ENCODE measurements at regions not wholly inside any gene's neighbourhood (a gene's known extent, or its start where the extent isn't known, plus 50 kb on each side); places are given as distances from the start of the nearest gene placed in this dataset.
"Not testable (repeated sequence)": the region's sequence is repeated elsewhere in the genome, so short reads cannot be mapped to it uniquely, and the experiment has no call there.

GRCh38 chr13:22940090-22940710 is 240.6 kb upstream of the SGCG start:
- Histone ChIP-seq H3K4me2 (ENCODE audit: low read length) (no peak overlapping the region), H3K36me3 (ENCODE audit: control insufficient read depth in 1 of 2, insufficient read depth in 2 of 2, low read length in 2 of 2) (no peaks in the 10 kb centered on the region), H2AFZ (ENCODE audit: low read depth, low read length, poor library complexity, severe bottlenecking) (no peak overlapping the region), H3K9ac (ENCODE audit: low read length) (no peak overlapping the region), H3K4me1 (ENCODE audit: control insufficient read depth in 1 of 2, insufficient read depth in 2 of 2, low read length in 2 of 2) (no peaks in the 10 kb centered on the region), H3K9me2 (ENCODE audit: insufficient read depth) (no peaks in the 10 kb centered on the region), H4K20me1 (ENCODE audit: insufficient read depth) (no peaks in the 10 kb centered on the region), H3K27me3 (ENCODE audit: insufficient read depth, low read length) (no peaks in the 10 kb centered on the region), H3K4me3 (replicated peaks in 1 of 2; ENCODE audit: low read depth in 1 of 2, low read length in 2 of 2) (no peak overlapping the region), H3K79me2 (ENCODE audit: insufficient read depth, low read length) (no peaks in the 10 kb centered on the region), H3K9me3 (ENCODE audit: control insufficient read depth in 1 of 2, insufficient read depth in 1 of 2, low read depth in 1 of 2, low read length in 2 of 2) (no peaks in the 10 kb centered on the region), H3K27ac (ENCODE audit: low read depth, low read length) (no peak overlapping the region)
- intact Hi-C loops (cut with micrococcal nuclease): loop anchor here (5.0 to 10.0 kb wide), 3 partner anchors 85 to 377 kb away; no protein-coding TSS in a partner anchor
- TF ChIP-seq ATF3 (IDR thresholded peaks at IDR 0.05) (no peak), SP1 (IDR thresholded peaks at IDR 0.05; ENCODE audit: low read depth) (no peak), CEBPB (IDR thresholded peaks at IDR 0.05; ENCODE audit: low read depth) (no peak)
- ChIA-PET POLR2A (no interaction called here), RAD21 (ENCODE audit: low non-redundant PET in 1 of 2, low total read pairs in 2 of 2, uncharacterized antibody in 2 of 2, unreplicated experiment in 2 of 2) (no interaction called here), CTCF (no interaction called here)
- no TSS peak for BruUV-seq (replicated peaks)
- no peak for DNase-seq (ENCODE audit: low read depth, low spot score)
- ATAC-seq: no peak

- Histone ChIP-seq H3K4me1 (ENCODE audit: control insufficient read depth in 1 of 2, insufficient read depth in 2 of 2, low read length in 2 of 2) (no peaks in the 10 kb centered on the region), H3K79me2 (ENCODE audit: insufficient read depth, low read length) (no peaks in the 10 kb centered on the region), H3K27me3 (ENCODE audit: insufficient read depth, low read length) (no peaks in the 10 kb centered on the region), H3K4me2 (ENCODE audit: low read length) (no peak overlapping the region), H3K4me3 (replicated peaks in 1 of 2; ENCODE audit: low read depth in 1 of 2, low read length in 2 of 2) (no peak overlapping the region), H3K36me3 (ENCODE audit: control insufficient read depth in 1 of 2, insufficient read depth in 2 of 2, low read length in 2 of 2) (no peaks in the 10 kb centered on the region), H2AFZ (ENCODE audit: low read depth, low read length, poor library complexity, severe bottlenecking) (no peak overlapping the region), H3K9ac (ENCODE audit: low read length) (no peak overlapping the region), H3K9me2 (ENCODE audit: insufficient read depth) (no peaks in the 10 kb centered on the region), H3K27ac (ENCODE audit: low read depth, low read length) (no peak overlapping the region), H4K20me1 (ENCODE audit: insufficient read depth) (no peaks in the 10 kb centered on the region), H3K9me3 (ENCODE audit: control insufficient read depth in 1 of 2, insufficient read depth in 1 of 2, low read depth in 1 of 2, low read length in 2 of 2) (no peaks in the 10 kb centered on the region)
- ChIA-PET RAD21 (ENCODE audit: low non-redundant PET in 1 of 2, low total read pairs in 2 of 2, uncharacterized antibody in 2 of 2, unreplicated experiment in 2 of 2) (no interaction called here), POLR2A (no interaction called here), CTCF (no interaction called here)
- TF ChIP-seq ZFX (IDR thresholded peaks at IDR 0.05) (no peak), ZNF274 (IDR thresholded peaks at IDR 0.05; ENCODE audit: low read depth, low read length) (no peak), EGR1 (IDR thresholded peaks at IDR 0.05; ENCODE audit: low read depth) (no peak), MAX (IDR thresholded peaks at IDR 0.05) (no peak), ZBTB33 (IDR thresholded peaks at IDR 0.05; ENCODE audit: extremely low read depth, insufficient replicate concordance, low read length) (no peak), EZH2 (IDR thresholded peaks at IDR 0.05) (no peak), JUND (IDR thresholded peaks at IDR 0.05) (no peak)
- BruUV-seq (replicated peaks): no TSS peak
- intact Hi-C loops (cut with micrococcal nuclease): loop anchor here (5.0 to 10.0 kb wide), 3 partner anchors 84 to 377 kb away; no protein-coding TSS in a partner anchor
- ATAC-seq: no peak
- DNase-seq (ENCODE audit: low read depth, low spot score): no peak
These were observed 240.0 kb upstream of the SGCG start for GRCh38 chr13:22940736-22941135.

- H2AFZ ChIP-seq (ENCODE audit: low read depth, low read length, poor library complexity, severe bottlenecking); H3K27ac ChIP-seq (ENCODE audit: low read depth, low read length); H3K9ac ChIP-seq (ENCODE audit: low read length); DNase-seq (ENCODE audit: low read depth, low spot score); H3K27me3 ChIP-seq (ENCODE audit: insufficient read depth, low read length); H3K9me3 ChIP-seq (ENCODE audit: control insufficient read depth in 1 of 2, insufficient read depth in 1 of 2, low read depth in 1 of 2, low read length in 2 of 2); H4K20me1 ChIP-seq (ENCODE audit: insufficient read depth); H3K4me3 ChIP-seq (replicated peaks in 1 of 2; ENCODE audit: low read depth in 1 of 2, low read length in 2 of 2); CTCF ChIA-PET; BruUV-seq (replicated peaks); H3K9me2 ChIP-seq (ENCODE audit: insufficient read depth); RAD21 ChIA-PET (ENCODE audit: low non-redundant PET in 1 of 2, low total read pairs in 2 of 2, uncharacterized antibody in 2 of 2, unreplicated experiment in 2 of 2); H3K36me3 ChIP-seq (ENCODE audit: control insufficient read depth in 1 of 2, insufficient read depth in 2 of 2, low read length in 2 of 2); H3K4me1 ChIP-seq (ENCODE audit: control insufficient read depth in 1 of 2, insufficient read depth in 2 of 2, low read length in 2 of 2); POLR2A ChIA-PET; ATAC-seq; H3K79me2 ChIP-seq (ENCODE audit: insufficient read depth, low read length); H3K4me2 ChIP-seq (ENCODE audit: low read length): not testable (repeated sequence)
- intact Hi-C loops (cut with micrococcal nuclease): loop anchor here (5.0 to 10.0 kb wide), 3 partner anchors 83 to 376 kb away; no protein-coding TSS in a partner anchor
These were observed 239.3 kb upstream of the SGCG start for GRCh38 chr13:22941495-22941894.

All from HCT116 (cell line).